Small intestine (tissue), 7 donors: ENCODE measurements at regions not wholly inside any gene's neighbourhood (a gene's known extent, or its start where the extent isn't known, plus 50 kb on each side); places are given as distances from the start of the nearest gene placed in this dataset.

ENCODE experiments used
- DNase-seq, 2 donors: peaks; one replicate each; pipeline versions ENCODE4 v3.0.0 to v3.0.0-alpha.2; 2013
- FAIRE-seq: peaks from 2 replicates; lab custom pipeline; 2012; peaks lifted over from hg19 to GRCh38; lab: Jason Lieb, UNC
- H3K27ac ChIP-seq, 3 donors: one replicate each; pipeline ENCODE4 v1.5.1; 2013; ENCODE audit warnings: low read length in 2 of 3, mild to moderate bottlenecking in 2 of 3, control low read depth in 1 of 3, inconsistent platforms in 1 of 3, low read depth in 1 of 3, moderate library complexity in 1 of 3
- H3K27me3 ChIP-seq, 3 donors: one replicate each; pipeline ENCODE4 v1.6.1; 2013; ENCODE audit warnings: low read length in 3 of 3, inconsistent platforms in 1 of 3; ENCODE audit not compliant: control insufficient read depth in 3 of 3, insufficient read depth in 3 of 3
- H3K36me3 ChIP-seq, 3 donors: one replicate each; pipeline ENCODE4 v1.6.1; 2013; ENCODE audit warnings: low read length in 3 of 3, inconsistent platforms in 1 of 3, low read depth in 1 of 3, mild to moderate bottlenecking in 1 of 3, moderate library complexity in 1 of 3; ENCODE audit not compliant: control insufficient read depth in 3 of 3, insufficient read depth in 2 of 3
- H3K4me1 ChIP-seq, 3 donors: one replicate each; pipeline ENCODE4 v1.6.1; 2013; ENCODE audit warnings: low read length in 2 of 3, inconsistent platforms in 1 of 3, low read depth in 1 of 3, mild to moderate bottlenecking in 1 of 3, moderate library complexity in 1 of 3; ENCODE audit not compliant: control insufficient read depth in 3 of 3, insufficient read depth in 2 of 3
- H3K4me3 ChIP-seq, 3 donors: one replicate each; pipeline ENCODE4 v1.5.1; 2013; ENCODE audit warnings: low read length in 3 of 3, control low read depth in 1 of 3, inconsistent platforms in 1 of 3, low read depth in 1 of 3, mild to moderate bottlenecking in 1 of 3, moderate library complexity in 1 of 3
- H3K9me3 ChIP-seq, 2 donors: one replicate each; pipeline ENCODE4 v1.6.1; 2013; ENCODE audit warnings: low read depth in 1 of 2, low read length in 1 of 2; ENCODE audit not compliant: control insufficient read depth in 2 of 2, insufficient read depth in 1 of 2
- WGBS, 3 donors: extraction: QIAGEN DNeasy Blood & Tissue Kit; methylation state at CpG; one replicate each; pipeline ENCODE4 v1.1.7; 2013; 5-methylcytosine and 5-hydroxymethylcytosine counted together
- donor health status: healthy with polysubstance abuse.
- donor health status: control.
- donor health status: control.
- donor health status: Bipolar disorder and iron deficiency.
- donor health status: healthy.

DNA sequence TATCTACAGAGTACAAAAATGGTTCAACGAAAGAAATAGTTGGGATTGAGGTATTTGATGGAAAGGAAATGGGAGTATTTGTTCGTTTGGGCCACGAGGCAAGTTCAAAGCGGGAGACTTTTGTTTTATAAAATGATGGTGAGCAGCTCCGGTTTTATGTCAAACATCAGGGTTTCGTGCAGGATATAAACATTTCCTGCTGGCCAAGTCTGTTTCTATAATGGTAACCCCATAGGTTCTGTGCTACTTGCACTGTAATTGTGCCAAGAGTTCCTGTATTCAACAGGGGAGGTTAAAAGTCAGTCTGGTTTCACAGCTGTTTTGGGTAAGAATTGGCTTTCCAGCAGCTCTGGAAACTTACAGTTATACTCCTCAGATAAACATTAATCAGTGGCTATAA is 290.3 kb upstream of the NRIP1 start:
- H3K9me3 ChIP-seq = no peaks in the 10 kb centered on the region
- no peaks in the 10 kb centered on the region for H3K36me3 ChIP-seq
- H3K4me1 ChIP-seq = no peaks in the 10 kb centered on the region
- no peak for FAIRE-seq
- 48 to 77% (median 71%) methylated on average over 6 of the region's 6 CpGs for WGBS, 3 donors
- no peak for DNase-seq
- no peak overlapping the region for H3K27ac ChIP-seq
- H3K27me3 ChIP-seq = no peaks in the 10 kb centered on the region
- H3K4me3 ChIP-seq = no peak overlapping the region

DNA sequence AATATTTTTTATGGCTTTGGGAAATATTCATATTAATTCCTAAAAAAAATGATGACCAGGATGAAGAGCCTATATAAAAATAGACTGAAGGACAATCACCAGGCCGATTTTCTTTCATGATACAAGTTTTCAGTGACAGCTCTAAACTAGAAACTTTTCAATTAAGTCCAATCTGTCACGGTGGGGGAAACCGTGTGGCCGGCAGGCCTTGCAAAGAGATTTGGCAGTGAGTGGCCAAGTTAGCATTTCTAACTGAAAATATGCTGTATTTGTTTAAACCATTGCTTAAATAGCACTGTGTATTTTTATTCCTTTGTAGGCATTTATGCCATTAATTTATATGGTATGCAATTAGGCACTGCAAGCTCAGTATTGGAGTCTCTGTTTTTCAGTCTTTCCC is 294.5 kb upstream of the NRIP1 start:
- Histone ChIP-seq H3K9me3 (no peaks in the 10 kb centered on the region), H3K36me3 (no peaks in the 10 kb centered on the region), H3K4me3 (no peak overlapping the region), H3K27me3 (no peaks in the 10 kb centered on the region), H3K27ac (no peak overlapping the region), H3K4me1 (no peaks in the 10 kb centered on the region)
- 68 to 84% (median 81%) methylated on average over 4 of the region's 4 CpGs for WGBS, 3 donors
- no peak for FAIRE-seq
- DNase-seq = no peak

DNA sequence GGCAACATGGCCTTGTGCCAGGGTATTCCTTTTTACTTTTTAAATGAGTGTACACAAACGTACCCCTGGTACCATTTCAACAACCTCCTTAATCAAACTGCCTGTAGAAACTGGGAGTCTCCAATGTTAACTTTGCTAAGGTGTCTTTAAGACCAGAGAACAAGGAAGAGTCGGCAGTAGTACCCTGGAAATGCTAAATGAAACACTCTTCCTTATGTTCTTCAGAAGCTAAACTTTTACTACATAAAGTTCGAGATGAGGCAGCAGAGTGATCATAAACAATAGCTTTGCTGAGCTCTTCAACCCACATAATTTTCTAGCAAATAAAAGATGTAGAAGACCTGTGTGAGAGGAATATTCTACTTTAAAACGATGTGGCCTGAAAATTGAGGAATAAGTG is 297.7 kb upstream of the NRIP1 start:
- no peak for DNase-seq
- peaks cover 1 to 7% of the 10 kb centered on the region in 2 donors for H3K9me3 ChIP-seq
- 71 to 80% (median 77%) methylated on average over 4 of the region's 4 CpGs for WGBS, 3 donors
- no peak overlapping the region for H3K4me3 ChIP-seq
- no peaks in the 10 kb centered on the region for H3K4me1 ChIP-seq
- no peaks in the 10 kb centered on the region for H3K36me3 ChIP-seq
- H3K27me3 ChIP-seq = no peaks in the 10 kb centered on the region
- no peak overlapping the region for H3K27ac ChIP-seq
- FAIRE-seq = no peak

DNA sequence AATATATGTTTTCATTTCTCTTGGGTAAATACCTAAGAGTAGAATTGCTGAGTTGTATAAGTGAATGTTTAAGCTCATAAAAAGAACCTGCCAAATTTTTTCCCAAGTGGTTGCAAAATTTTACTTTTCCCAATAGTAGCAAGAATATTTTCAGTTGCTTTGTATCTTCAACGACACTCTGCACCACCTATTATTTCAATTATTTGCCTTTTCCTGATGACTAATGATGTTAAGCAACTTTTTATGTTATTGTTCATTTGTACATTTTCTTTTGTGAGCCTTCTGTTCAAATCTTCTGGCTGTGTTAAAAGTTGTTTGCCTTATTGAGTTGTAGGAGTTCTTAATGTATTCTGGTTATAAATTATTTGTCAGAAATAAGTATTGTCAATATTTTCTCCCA is 299.1 kb upstream of the NRIP1 start:
- DNase-seq (no peak), FAIRE-seq (no peak)
- Histone ChIP-seq H3K4me3 (no peak overlapping the region), H3K27ac (no peak overlapping the region), H3K9me3 (peaks cover 1 to 7% of the 10 kb centered on the region in 2 donors), H3K4me1 (no peaks in the 10 kb centered on the region), H3K36me3 (no peaks in the 10 kb centered on the region), H3K27me3 (no peaks in the 10 kb centered on the region)
- 61 to 76% (median 75%) methylated on average over 1 of the region's 1 CpG for WGBS, 3 donors

DNA sequence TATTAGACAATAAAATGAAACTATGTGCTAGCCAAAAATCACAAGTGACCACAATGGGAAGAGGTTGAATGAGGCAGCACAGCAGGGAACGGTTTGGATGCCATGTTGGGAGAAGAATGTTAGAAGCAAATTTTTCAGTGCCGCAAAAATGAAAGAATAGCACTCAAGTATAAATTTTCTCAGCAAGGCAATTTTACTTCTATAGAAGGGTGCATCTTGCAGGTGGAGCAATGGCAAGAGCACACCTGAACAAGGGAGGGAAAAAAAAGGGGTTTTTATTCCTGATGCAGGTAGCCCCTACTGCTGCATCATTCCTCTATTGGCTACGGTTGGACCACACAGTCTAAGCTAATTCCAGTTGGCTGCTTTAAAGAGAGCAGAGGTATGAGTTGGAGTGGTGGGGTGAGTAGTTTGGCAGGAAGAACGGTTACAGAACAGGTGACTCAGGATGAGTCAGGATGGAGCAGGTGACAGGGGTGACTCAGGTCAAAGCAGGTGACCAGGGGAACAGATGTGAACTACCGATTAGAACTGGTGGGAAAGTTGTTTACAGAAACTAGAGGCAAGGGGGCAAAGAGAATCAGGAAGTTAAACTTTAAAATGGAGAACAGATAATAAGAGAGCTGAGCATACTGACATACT is 301.1 kb upstream of the NRIP1 start:
- FAIRE-seq = no peak
- H3K4me1 ChIP-seq = no peaks in the 10 kb centered on the region
- H3K27me3 ChIP-seq = no peaks in the 10 kb centered on the region
- no peak overlapping the region for H3K4me3 ChIP-seq
- peaks cover 1 to 7% of the 10 kb centered on the region in 2 donors for H3K9me3 ChIP-seq
- H3K36me3 ChIP-seq = no peaks in the 10 kb centered on the region
- no peak overlapping the region for H3K27ac ChIP-seq
- 64 to 79% (median 69%) methylated on average over 5 of the region's 5 CpGs for WGBS, 3 donors
- DNase-seq = no peak

DNA sequence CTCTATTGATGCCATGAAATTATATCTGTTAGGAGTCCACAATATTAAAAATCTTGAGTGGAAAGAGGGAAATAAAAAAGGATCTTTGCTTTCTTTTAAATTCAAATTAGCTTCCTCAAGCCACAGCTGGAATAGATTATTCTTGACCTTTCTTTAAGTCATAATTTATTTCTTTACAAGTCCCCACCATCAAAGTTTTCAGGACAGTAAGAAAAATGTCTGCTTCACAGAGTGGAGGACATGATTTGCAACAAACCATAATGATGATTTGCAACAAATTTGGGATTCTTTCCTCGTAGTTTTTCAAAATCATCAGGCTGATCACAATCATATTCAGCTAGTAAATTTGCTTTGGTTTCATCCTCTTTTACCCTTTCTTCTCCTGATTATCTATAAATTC is 301.8 kb upstream of the NRIP1 start:
- WGBS, 3 donors = 74 to 84% (median 80%) methylated on average over 1 of the region's 1 CpG
- Histone ChIP-seq H3K27ac (no peak overlapping the region), H3K4me1 (no peaks in the 10 kb centered on the region), H3K27me3 (no peaks in the 10 kb centered on the region), H3K9me3 (peaks cover 1 to 7% of the 10 kb centered on the region in 2 donors), H3K36me3 (no peaks in the 10 kb centered on the region), H3K4me3 (no peak overlapping the region)
- FAIRE-seq = no peak
- DNase-seq = no peak

DNA sequence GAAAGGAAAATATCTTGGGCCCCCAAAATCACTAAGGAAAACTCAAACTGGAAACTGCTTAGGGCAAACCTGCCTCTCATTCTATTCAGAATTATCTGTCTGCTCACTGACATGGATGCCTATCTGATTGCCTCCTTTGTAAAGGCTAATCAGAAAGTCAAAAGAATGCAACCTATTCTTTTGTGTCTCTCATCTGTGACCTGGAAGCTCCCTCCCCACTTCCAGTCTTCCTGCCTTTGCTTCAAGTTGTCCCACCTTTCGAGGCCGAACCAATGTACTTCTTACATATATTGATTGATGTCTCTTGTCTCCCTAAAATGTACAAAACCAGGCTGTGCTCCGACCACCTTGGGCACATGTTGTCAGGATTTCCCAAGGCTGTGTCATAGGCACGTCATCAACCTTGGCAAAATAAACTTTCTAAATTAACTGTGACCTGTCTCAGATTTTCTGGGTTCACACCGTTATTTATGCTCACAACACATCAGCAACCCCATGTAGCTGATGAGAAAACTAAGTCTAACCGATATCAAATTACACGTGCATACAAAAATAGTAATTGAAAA is 302.3 kb upstream of the NRIP1 start:
- no peak for FAIRE-seq
- DNase-seq = no peak
- Histone ChIP-seq H3K27me3 (no peaks in the 10 kb centered on the region), H3K9me3 (peaks cover 1 to 7% of the 10 kb centered on the region in 2 donors), H3K4me3 (no peak overlapping the region), H3K36me3 (no peaks in the 10 kb centered on the region), H3K4me1 (no peaks in the 10 kb centered on the region), H3K27ac (no peak overlapping the region)
- 86 to 88% (median 88%) methylated on average over 7 of the region's 7 CpGs for WGBS, 3 donors

DNA sequence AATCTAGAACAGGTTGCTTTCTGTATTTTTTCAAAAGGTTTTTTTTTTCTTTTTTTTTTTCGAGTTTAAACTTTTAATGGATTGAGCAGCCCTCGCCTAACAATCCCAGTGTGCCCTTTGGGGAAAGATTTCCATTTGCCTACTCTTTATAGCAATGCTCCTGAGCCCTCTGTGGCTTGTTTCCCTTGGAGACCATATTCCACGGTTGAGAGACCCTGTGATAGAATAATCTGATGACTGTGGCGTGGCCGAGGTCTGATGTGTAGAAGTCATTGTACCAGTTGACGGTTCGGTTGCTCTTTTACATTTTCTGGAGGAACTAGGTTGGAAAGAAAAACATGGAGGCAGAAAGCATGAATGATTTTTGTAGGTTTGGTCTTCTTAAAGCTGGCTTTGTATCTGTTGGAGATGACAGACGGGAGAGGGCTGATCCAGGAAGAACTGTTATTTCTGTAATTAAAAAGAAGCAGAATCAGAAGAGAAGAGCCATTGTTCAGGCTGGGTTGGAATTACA is 305.7 kb upstream of the NRIP1 start:
- no peaks in the 10 kb centered on the region for H3K27me3 ChIP-seq
- H3K4me3 ChIP-seq = no peak overlapping the region
- no peaks in the 10 kb centered on the region for H3K36me3 ChIP-seq
- H3K27ac ChIP-seq = no peak overlapping the region
- peaks cover 1 to 10% of the 10 kb centered on the region in 2 donors for H3K9me3 ChIP-seq
- WGBS, 3 donors = 89 to 91% (median 91%) methylated on average over 8 of the region's 8 CpGs
- DNase-seq = no peak
- H3K4me1 ChIP-seq = no peaks in the 10 kb centered on the region
- FAIRE-seq = no peak
